GM18858 (cell line): ENCODE measurements at regions not wholly inside any gene's neighbourhood (a gene's known extent, or its start where the extent isn't known, plus 50 kb on each side); places are given as distances from the start of the nearest gene placed in this dataset.
"Not testable (repeated sequence)": the region's sequence is repeated elsewhere in the genome, so short reads cannot be mapped to it uniquely, and the experiment has no call there.

Experiments
- ATAC-seq: cut with Tn5 transposase; IDR thresholded peaks from one replicate; pipeline ENCODE4 v1.9.1; 2021; ENCODE audit not compliant: unreplicated experiment

DNA sequence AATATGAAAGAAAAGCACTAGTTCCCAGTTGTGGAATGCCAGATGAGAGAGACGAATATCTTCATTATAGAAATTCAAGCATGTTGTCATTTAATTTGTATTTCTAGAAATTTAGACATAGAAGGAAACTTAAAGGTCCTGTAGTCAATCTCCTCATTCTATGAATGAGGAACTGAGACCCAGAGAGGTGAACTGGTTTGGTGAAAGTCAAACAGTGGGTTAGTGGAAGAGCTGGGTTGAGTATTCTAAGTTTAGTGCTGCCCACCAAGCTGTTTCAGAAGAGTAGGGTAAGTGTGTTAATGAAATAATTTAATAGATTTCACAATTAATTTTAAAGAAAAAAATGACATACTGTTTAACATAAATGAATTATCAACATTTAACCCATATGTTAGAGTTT, 655.2 kb downstream of the FAM133A start:
- no peak for ATAC-seq

DNA sequence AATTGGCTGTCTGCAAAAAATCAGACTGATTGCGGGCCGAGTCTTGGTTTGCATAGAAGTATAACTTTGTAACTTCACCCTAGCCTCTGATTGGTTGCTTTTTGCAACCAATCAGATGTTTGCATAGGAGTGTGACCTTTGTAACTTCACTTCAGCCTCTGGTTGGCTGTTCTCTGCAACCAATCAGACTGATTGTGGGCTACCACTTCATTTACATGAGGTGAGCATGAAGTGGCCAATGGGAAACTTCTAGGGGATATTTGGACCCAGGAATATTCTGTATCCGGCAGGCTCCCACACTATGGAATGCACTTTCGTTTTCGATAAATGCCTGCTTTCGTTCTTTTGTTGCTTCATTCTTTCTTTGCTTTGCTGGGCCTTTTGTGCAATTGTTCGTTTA, 667.7 kb downstream of the FAM133A start:
- not testable (repeated sequence) for ATAC-seq

DNA sequence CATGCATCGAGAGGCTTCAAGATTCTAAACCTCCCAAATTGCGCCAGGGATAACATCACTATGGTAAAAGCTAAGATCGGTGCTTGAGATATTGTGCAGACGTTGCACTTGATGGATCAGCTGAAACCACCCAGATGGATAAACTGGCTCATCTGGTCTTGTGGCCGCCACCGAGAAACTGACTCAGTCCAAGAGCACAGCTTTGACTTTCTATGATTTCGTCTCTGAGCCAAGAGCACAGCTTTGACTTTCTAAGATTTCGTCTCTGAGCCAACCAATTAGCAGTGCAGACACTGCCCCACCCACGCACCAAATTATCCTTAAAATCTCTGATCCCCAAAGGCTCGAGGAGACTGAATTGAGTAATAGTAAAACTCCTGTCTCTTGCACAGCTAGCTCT, 687.2 kb downstream of the FAM133A start:
- ATAC-seq: no peak

DNA sequence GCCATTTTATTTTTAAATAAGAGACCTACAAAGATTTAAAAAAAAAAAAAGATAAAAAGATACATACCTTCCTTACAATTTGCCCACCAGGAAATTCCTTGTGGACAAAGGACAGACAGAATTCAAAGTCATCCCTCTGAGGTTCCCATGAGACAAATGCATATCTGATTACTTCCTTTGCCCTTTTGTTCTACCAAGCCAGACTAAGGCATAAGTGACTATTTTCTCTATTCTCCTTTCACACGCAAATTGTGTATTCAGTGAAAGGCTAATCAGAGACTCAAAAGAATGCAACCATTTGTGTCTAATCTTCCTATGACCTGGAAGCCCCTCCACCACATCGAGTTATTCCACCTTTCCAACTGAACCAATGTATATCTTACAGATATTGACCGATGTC, 691.7 kb downstream of the FAM133A start:
- ATAC-seq: no peak

DNA sequence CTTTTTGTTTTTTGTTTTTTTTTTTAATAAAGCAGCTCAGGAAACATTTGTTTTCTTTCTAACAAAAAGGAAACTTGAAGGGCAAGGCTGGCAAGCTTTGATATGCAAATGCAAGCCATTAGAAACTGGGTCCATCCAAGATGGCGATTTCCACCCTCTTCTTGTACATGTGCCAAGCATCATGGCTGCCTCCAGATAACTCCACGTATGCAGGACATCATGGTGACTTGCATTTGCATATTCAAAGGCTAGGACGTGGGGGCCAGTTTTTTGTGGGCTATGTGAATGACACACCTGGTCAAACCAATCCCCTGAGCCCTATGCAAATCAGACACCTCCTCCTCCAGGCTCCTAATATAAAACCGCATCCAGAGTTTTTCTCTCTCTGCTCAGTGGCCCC, 692.6 kb downstream of the FAM133A start:
- ATAC-seq: no peak

DNA sequence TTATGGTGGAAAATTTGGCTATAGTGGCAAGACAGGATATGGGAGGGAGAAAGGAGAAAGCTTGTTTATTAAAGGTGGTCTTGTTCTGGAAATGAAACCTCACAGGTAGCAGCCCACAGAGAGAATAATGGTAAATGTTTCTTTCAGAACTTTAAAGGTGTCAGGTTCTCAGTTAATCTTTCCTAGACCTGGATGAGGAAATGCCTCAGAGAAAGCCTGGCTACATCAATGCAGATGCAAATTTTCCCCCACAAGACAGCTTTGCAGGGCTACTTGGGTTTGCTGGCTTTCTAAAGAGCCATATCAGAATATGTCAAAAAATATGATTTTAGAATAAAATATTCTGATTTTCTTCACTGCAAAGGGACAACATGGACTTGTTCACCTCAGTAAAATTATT, 715.0 kb downstream of the FAM133A start:
- no peak for ATAC-seq

DNA sequence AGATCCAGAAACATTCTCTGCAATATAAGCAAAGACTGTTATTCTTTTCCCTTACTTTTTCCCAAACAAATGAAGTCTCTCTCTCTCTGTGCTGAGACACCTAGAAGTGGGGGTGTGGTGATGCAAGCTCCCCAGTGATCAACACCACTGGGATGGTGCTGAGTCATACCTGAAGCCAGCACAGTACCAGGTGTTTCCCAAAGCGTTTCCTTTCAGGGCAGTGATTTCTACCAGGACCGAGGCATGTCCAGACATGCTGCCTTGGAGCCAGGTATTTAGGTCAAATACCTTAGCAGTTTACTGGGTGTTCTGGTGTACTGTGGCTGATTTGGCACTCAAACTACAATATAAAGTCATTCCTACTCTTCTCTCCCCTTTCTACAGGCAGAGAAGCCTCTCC, 726.5 kb downstream of the FAM133A start:
- peak; percentile 92 for ATAC-seq

DNA sequence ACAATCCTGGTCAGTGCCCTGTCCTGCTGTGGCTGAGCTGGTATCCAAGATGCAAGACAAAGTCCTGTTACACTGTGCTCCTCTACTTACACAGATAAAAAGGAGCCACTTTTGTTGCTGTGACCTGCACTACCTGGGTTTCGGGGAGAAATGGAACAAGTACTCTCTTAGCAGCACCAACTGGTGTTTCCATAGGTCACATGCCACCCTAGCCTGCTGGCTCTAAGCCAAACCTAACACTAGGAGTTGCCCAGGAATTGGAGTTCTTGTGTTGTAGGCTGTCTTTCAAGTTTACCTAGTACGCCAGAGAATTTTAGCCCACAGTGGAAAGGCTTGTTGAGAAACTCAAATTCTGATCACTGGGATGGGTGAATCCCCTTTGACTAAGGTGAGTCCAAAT, 727.4 kb downstream of the FAM133A start:
- no peak for ATAC-seq

DNA sequence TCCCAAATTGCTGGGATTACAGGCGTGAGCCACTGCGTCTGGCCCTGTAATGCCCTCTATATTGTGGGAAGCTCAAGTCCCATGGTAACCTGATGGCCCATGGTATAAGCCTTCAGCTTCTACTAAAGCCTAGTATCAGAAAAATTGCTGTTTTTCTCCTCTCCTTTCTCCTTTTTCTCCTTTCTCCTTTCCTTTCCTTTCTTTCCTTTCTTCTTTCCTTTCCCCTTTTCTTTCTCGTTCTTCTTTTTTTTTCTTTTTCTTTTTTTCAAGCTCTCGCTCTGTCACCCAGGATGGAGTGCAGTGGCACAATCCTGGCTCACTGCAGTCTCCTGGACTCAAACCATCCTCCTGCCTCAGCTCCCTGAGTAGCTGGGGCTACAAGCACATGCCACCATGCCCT, 740.7 kb downstream of the FAM133A start:
- ATAC-seq: no peak

DNA sequence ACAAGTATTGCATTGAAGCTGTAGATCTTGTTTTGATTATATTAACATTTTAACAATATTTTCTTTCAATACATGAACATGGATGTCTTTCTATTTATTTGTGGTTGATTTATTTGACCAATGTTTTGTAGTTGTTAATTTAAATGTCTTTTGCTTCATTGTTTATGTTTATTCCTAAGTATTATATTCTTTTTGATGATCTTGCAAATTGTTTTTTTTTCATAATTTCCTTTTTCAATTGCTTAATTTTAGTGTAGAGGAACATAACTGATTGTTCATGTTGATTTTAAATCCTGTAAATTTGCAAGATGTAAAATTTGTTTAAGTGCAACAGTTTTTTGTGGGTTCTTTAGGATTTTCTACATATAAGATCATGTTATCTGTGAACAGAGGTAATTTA, 744.1 kb downstream of the FAM133A start:
- ATAC-seq: no peak

DNA sequence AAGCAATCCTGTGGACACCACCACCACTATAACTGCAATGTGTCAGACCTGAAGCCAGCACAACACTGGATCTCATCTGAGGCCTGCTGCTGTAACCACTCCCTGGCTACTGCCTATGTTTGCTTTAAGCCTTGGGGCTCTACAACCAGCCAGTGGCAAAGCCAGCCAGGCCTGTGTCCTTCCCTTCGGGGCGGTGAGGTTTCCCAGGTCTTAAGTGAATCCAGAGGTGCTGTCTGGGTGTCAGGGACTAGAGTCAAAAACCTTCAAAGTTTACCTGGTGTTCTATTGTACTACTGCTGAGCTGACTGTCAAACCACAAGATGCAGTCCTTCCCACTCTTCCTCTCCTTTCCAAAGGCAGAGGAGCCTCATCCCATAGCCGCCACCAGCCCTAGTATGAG, 750.5 kb downstream of the FAM133A start:
- no peak for ATAC-seq

DNA sequence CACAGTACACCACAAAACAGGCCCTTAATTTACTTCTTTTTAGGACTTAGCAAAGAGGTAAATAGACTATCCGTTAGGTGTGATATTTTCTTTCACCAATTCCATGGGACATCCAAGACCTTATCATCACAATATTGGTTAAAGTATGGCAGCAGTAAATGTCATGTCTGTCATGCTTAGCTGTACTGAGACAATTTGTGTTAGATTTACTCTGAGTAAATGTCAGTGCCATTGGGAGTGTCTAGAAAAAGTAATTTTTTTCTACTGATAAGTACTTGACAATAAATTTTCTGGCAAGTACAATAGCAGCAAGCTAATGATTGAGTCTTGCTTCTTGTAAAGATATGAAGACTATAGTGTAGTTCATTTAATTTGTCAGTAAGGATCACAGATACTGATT, 756.1 kb downstream of the FAM133A start:
- no peak for ATAC-seq

DNA sequence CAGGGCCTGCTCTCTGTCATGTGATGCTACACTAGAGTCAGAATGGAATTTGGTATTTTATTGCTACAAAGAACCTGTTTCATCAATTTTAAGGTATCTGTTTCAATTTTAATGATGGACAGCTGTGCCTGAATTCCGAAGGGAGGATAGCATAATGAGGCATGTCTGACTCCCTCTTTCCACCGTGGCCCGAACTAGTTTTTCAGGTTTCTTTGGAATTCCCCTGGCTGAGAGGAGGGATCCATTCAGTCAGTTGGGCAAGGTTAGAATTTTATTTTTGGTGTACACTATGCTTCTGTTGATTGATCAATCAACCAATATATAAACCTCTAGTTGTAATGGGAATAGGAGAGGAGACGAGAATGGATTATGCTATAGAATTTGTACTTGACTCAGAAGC, 761.8 kb downstream of the FAM133A start:
- no peak for ATAC-seq

DNA sequence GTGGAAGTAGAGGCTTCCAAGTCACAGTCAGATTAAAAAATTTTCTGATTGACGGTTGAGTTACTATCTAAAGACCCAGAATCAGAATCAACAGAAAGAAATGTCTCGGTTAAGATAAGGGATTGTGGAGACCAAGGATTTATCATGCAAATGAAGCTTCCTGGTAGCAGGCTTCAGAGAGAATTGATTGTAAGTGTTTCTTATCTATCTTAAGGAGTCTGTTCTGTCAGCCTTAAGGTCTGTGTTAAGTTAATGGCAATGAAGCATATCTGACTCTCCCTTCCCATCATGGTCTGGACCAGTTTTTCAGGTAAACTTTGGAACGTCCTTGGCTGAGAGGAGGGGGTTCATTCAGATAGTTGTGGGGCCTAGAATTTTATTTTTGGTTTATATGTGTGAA, 780.2 kb downstream of the FAM133A start:
- no peak for ATAC-seq

DNA sequence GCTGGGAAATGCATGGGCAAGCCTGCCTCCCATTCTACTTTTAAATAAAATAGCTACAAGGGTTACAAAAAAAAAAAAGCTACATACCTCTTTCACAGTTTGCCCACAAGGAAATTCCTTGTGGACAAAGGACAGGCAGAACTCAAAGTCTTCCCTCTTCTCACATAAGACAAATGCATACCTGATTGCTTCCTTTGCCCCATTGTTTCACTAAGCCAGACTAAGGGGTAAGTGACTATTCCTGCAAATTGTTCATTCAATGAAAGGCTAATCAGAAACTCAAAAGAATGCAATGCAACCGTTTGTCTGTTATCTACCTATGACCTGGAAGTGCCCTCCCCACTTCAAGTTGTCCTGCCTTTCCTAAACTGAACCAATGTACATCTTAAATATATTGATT, 780.6 kb downstream of the FAM133A start:
- ATAC-seq: no peak

DNA sequence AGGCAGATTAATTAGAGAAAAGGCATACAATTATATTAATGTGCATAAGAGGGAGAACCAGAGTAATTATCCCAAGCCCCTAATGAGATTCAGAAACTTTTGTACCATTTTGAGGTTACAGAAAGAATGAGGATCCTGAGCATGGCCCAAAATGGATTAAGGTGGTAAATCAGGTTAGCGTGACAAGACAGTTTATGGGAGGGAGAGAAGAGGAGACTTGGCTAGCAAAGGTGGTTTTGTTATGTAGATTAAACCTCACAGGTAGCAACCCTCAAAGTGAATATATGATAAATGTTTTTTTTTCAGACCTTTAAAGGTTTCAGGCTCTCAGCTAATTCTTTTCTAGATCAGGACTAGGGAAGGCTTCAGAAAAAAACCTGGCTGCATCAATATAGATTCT, 781.8 kb downstream of the FAM133A start:
- ATAC-seq: no peak

DNA sequence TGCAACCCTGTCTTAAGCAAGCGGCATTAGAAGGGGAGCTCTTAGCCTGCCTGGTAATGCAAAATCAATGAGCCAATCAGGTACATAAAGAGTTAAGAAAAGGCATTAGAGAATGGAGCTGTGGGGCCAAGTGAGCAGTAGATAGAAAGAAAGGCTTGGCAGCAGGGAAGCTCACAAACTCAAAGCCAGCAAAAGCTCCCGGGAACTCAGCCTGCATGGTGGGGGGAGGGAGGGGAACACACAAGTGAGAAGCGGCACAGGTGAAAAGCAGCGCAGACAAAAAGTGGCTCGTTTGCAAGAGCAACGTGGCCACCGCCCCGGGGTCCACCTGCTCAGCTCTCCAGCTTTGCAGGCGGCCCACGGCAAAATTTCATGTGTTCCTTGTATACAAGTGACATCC, 818.5 kb downstream of the FAM133A start:
- ATAC-seq: no peak

DNA sequence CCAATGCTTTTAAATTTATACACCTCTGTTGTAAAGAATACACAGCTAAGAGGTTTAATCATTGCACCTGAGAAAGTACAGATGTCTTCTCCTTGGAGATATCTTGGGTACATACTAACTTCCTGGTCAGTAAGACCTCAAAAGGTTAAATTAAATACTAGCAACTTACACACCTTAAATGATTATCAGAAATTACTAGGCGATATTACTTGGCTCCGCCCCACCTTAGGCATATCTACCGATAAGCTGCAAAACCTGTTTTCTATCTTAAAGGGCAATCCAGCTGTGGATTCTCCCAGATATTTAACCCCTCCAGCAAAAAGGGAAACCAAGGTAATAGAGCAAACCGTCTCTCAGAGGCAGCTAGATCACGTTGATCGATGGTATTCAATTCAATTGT, 819.4 kb downstream of the FAM133A start:
- no peak for ATAC-seq

DNA sequence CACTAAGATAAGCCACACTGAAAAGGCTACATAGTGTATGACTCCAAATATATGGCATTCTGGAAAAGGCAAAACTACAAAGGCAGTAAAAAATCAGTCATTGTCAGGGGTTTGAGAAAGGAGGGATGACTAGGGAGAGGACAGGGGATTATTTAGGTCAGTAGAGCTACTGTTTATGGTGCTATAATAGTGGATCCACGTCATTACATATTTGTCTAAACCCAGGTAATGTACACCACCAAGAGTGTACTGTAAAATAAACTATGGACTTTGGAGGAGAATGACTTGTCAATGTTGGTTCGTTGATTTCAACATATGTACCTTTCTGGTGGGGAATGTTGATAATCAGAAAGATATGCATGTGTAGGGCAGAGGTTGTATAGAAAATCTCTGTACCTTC, 837.6 kb downstream of the FAM133A start:
- no peak for ATAC-seq

DNA sequence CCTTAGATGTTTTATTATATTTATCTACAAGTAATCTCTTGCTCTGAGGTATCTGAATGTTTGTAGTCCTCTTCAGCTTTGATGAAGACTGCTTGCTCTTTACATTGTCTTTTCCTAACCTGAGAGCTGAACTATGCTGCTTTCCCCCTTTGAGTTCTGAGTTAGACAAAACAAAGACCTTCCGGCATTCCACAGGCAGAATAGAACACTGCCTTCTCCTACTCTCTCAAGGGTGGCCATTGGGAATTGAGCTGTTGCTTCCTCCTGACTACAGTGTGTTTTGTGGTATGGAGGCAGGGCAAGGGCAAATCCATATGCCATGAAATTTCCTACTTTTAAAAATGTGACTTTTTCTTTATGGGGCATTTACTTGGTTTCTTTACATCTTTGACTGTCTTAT, 841.0 kb downstream of the FAM133A start:
- no peak for ATAC-seq

DNA sequence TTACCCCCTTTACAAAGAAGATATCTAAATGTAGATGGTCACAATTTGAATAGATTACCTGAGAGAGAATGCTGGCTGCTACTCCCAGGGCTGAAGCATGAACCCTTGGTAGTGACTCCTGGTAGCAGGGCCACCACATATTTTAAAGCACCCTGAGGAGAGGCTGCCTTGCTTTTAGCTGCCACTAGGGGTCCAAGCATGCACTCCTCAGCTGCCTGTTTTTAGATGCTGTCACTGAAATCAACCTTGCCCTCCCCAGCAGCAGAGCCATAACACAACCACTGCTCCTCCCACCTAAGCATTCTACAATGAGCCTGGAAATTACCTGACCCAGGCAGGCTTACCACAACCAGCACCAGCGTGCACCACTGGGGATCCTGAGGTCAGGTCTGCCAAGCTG, 850.9 kb downstream of the FAM133A start:
- peak; percentile 51 for ATAC-seq

DNA sequence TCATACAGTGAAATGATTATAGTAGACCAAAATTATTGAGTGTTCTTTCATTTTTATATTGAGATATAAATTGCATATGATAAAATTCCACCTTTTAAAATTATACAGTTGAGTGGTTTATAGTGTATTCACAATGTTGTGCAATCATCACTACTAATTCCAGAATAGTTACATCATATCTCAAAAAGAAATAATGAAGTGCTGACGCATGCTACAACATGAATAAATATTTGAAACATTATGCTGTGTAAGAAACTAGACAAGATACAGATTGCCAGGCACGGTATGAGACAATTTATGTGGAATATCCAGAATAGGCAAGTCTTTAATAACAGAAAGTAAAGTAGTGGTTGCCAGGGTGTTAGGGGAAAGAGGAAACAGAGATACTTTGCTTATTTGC, 871.7 kb downstream of the FAM133A start:
- ATAC-seq: no peak

DNA sequence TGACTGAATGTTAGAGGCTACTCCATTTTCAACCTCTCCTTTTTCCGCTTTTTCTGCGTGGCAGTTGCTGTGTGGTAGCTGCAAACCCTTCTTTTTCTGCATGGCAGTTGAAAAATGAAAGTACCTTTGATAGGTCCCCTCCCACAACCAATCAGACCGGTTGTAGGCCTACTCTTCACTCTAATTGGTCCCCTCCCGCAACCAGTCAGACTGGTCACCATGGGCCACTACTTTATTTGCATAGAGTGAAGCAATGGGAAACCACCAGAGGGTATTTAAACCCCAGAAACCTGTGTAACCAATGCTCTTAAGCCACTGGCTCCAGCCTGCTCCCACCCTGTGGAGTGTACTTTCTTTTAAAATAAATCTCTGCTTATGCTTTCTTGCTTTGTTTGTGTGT, 877.8 kb downstream of the FAM133A start:
- ATAC-seq: no peak

DNA sequence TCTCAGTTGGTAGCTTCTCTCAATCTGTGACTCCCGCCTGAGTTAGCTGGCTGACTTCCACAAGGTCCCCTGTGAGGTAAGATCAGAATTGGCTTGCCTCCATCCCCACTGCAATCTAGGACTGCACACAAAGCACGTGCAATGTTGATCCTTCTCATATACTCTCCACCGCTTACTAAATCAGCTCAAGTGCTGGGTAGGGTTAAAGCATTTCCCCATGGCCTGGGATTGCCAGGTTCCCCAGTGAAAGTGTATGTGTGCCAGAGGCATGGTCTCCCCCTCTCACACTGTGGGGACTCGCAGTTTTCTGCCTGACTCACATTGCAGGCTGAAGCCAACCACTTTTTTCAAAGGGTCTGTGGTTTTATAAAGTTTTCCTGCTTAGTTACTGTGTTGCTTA, 886.9 kb downstream of the FAM133A start:
- no peak for ATAC-seq
